ENCODE measurements at regions not wholly inside any gene's neighbourhood (a gene's known extent, or its start where the extent isn't known, plus 50 kb on each side); places are given as distances from the start of the nearest gene placed in this dataset.

DNA sequence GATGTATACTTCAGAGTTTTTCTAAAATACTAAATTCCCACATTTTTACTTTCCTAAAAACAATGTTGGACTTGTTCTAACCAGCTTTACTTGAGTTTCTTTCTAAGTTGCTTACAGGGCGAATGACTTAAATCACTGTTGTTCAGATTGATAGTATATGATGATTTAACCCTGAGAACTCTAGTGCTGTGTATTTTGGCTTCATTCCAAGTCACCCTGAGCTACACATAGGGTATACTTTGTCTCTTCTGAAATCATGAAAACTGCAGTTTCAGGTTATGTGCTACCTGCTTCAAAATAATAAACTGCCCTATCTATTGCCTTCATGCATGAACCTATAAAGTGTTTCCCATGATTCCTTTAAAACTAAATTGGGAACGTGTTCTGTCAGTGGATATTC, 162.5 kb upstream of the PDE3A start:
- H4K20me1 ChIP-seq (ENCODE audit: insufficient read depth, low read length), result no peaks in the 10 kb centered on the region
- H3K56ac ChIP-seq (ENCODE audit: extremely low read depth, insufficient read depth, low read length), result no peak overlapping the region
- H3K4me3 ChIP-seq (ENCODE audit: insufficient read depth, low read depth, low read length), result no peak overlapping the region
- DNase-seq (no peak), ATAC-seq (ENCODE audit: low read depth) (no peak)
- H3K79me1 ChIP-seq (ENCODE audit: low read depth in 1 of 2, low read length in 2 of 2), result no peaks in the 10 kb centered on the region
- no peak overlapping the region for H3K14ac ChIP-seq (replicated peaks; ENCODE audit: low read depth, low read length)
- H3K9me3 ChIP-seq (ENCODE audit: control insufficient read depth, insufficient read depth, low read length), result no peaks in the 10 kb centered on the region; the same call in 1 of the 2 replicates
- H2BK5ac ChIP-seq (ENCODE audit: low read depth, low read length, poor library complexity, severe bottlenecking), result no peak overlapping the region
- dilution Hi-C loops (cut with HindIII; ENCODE audit: low sequenced_read_pairs, unreplicated experiment), result no loop called here
- no peak overlapping the region for H3K27ac ChIP-seq (ENCODE audit: insufficient read depth, low read length)
- no peak overlapping the region for H4K91ac ChIP-seq (ENCODE audit: insufficient read depth, low read depth, low read length)
- no CpG with 5 or more reads among the region's 2 CpGs for WGBS, 2 experiments (ENCODE audit: extremely low coverage in 2 of 2, insufficient read length in 1 of 2)
- intact Hi-C loops (cut with micrococcal nuclease), result no loop called here
- no peak overlapping the region for H2AK5ac ChIP-seq (ENCODE audit: low read depth, low read length)
- H4K8ac ChIP-seq (ENCODE audit: low read depth in 2 of 2, low read length in 2 of 2), result no peak overlapping the region
- no peak overlapping the region for H3K23ac ChIP-seq (ENCODE audit: low read depth, low read length)
- H3K9ac ChIP-seq (ENCODE audit: low read depth, low read length), result no peak overlapping the region
- ChIA-PET CTCF (no interaction called here), POLR2A (ENCODE audit: unreplicated experiment) (no interaction called here)
- H3K9me1 ChIP-seq (ENCODE audit: insufficient read depth, low read length), result no peaks in the 10 kb centered on the region
- no peak overlapping the region for H2BK15ac ChIP-seq (ENCODE audit: low read depth, low read length)
- no peaks in the 10 kb centered on the region for H3K4me1 ChIP-seq (ENCODE audit: control insufficient read depth, insufficient read depth, low read length)
- no peak overlapping the region for H2BK120ac ChIP-seq (ENCODE audit: low read depth, low read length)
- no peak overlapping the region for H2AK9ac ChIP-seq (replicated peaks; ENCODE audit: low read depth, low read length, poor library complexity)
- in situ Hi-C loops (cut with MboI; ENCODE audit: low sequenced_read_pairs), result loop anchor here (25.0 kb wide), 1 partner anchor 294 kb away; no protein-coding TSS in a partner anchor
- H3K4me2 ChIP-seq (ENCODE audit: low read depth, low read length), result no peak overlapping the region
- no peak overlapping the region for H3K18ac ChIP-seq (ENCODE audit: low read depth, low read length)
- H2AFZ ChIP-seq (replicated peaks; ENCODE audit: low read length, poor library complexity), result no peak overlapping the region
- no peaks in the 10 kb centered on the region for H3K36me3 ChIP-seq (ENCODE audit: control insufficient read depth, insufficient read depth, low read length)
- no peaks in the 10 kb centered on the region for H3K27me3 ChIP-seq (ENCODE audit: control insufficient read depth, insufficient read depth, low read length)
- H4K5ac ChIP-seq (ENCODE audit: low read depth, low read length), result no peak overlapping the region
- BruUV-seq (replicated peaks), result no TSS peak
- TF ChIP-seq MXI1 (IDR thresholded peaks at IDR 0.05; ENCODE audit: borderline replicate concordance, low read depth, low read length) (no peak), RFX5 (IDR thresholded peaks at IDR 0.05; ENCODE audit: low read depth, low read length) (no peak), CHD1 (IDR thresholded peaks at IDR 0.05; ENCODE audit: low read depth, low read length) (no peak), SMC3 (IDR thresholded peaks at IDR 0.05; ENCODE audit: low read depth, low read length) (no peak), CTCF (conservative IDR thresholded peaks at IDR 0.05; ENCODE audit: low read depth, low read length) (no peak), MAFK (IDR thresholded peaks at IDR 0.05; ENCODE audit: low read depth, low read length) (no peak), CEBPB (IDR thresholded peaks at IDR 0.05; ENCODE audit: low read depth, low read length) (no peak), RCOR1 (IDR thresholded peaks at IDR 0.05; ENCODE audit: insufficient replicate concordance, low read length) (no peak), FOS (IDR thresholded peaks at IDR 0.05; ENCODE audit: low read depth, low read length) (no peak), POLR2A (IDR thresholded peaks at IDR 0.05; ENCODE audit: low read depth, low read length) (no peak), MAZ (IDR thresholded peaks at IDR 0.05; ENCODE audit: borderline replicate concordance, low read depth, low read length) (no peak), BHLHE40 (IDR thresholded peaks at IDR 0.05; ENCODE audit: low read depth, low read length) (no peak), RAD21 (IDR thresholded peaks at IDR 0.05; ENCODE audit: low read length) (no peak), NFE2L2 (IDR thresholded peaks at IDR 0.05; ENCODE audit: low read depth, low read length) (no peak), USF2 (IDR thresholded peaks at IDR 0.05; ENCODE audit: low read depth, low read length) (no peak)
- TF ChIP-seq, protein P1, sequence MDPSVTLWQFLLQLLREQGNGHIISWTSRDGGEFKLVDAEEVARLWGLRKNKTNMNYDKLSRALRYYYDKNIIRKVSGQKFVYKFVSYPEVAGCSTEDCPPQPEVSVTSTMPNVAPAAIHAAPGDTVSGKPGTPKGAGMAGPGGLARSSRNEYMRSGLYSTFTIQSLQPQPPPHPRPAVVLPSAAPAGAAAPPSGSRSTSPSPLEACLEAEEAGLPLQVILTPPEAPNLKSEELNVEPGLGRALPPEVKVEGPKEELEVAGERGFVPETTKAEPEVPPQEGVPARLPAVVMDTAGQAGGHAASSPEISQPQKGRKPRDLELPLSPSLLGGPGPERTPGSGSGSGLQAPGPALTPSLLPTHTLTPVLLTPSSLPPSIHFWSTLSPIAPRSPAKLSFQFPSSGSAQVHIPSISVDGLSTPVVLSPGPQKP (IDR thresholded peaks at IDR 0.05; ENCODE audit: borderline replicate concordance, low read depth, low read length), result no peak
- H3K4ac ChIP-seq (ENCODE audit: low read depth, low read length), result no peak overlapping the region
- no peak overlapping the region for H2BK20ac ChIP-seq (ENCODE audit: low read depth, low read length)
